Prostate gland (tissue), 2 donors: ENCODE measurements at regions not wholly inside any gene's neighbourhood (a gene's known extent, or its start where the extent isn't known, plus 50 kb on each side); places are given as distances from the start of the nearest gene placed in this dataset.

Experiments
- CTCF ChIP-seq, 4 experiments: fragments of 200-600 bp in 2 of 4; fragments of 450-650 bp in 2 of 4; sonication (generic) in 2 of 4; IDR thresholded peaks; 1 replicate in 3 of 4; 2 replicates in 1 of 4; pipeline ENCODE4 v1.5.1; 2016 to 2019; ENCODE audit warnings: antibody characterized with exemption in 4 of 4, mild to moderate bottlenecking in 2 of 4, moderate library complexity in 2 of 4
- POLR2A ChIP-seq: fragments of 450-650 bp; IDR thresholded peaks from one replicate; pipeline ENCODE4 v1.6.1; 2016; ENCODE audit warnings: antibody characterized with exemption, mild to moderate bottlenecking
- POLR2AphosphoS5 ChIP-seq: sonication (generic); formaldehyde crosslinking; IDR thresholded peaks from one replicate; pipeline ENCODE4 v1.6.1; 2017; ENCODE audit warnings: antibody characterized with exemption

GRCh38 chr6:108780784-108781183 is 67.4 kb upstream of the ARMC2 start:
- TF ChIP-seq POLR2A: no peak
- no peak for TF ChIP-seq CTCF (IDR thresholded peaks at IDR 0.05)
- no peak for TF ChIP-seq POLR2AphosphoS5
